Skeletal muscle cell (primary cell): ENCODE measurements at regions not wholly inside any gene's neighbourhood (a gene's known extent, or its start where the extent isn't known, plus 50 kb on each side); places are given as distances from the start of the nearest gene placed in this dataset.

ENCODE experiments used
- DNase-seq: peaks from one replicate; pipeline ENCODE4 v3.0.0-alpha.2; 2010; ENCODE audit warnings: low read depth
- H3K4me3 ChIP-seq: 2 replicates; pipeline ENCODE4 v1.5.1; 2011; ENCODE audit warnings: low read depth, mild to moderate bottlenecking, control low read depth, low read length, moderate library complexity

- no peak overlapping the region for H3K4me3 ChIP-seq
- no peak for DNase-seq
Measured at GRCh38 chr14:51491036-51491545, 160.6 kb upstream of the FRMD6 start.

GRCh38 chr14:51491776-51492175, 159.9 kb upstream of the FRMD6 start:
- DNase-seq, result no peak

GRCh38 chr14:51495319-51495718, 156.4 kb upstream of the FRMD6 start:
- no peak for DNase-seq
- no peak overlapping the region for H3K4me3 ChIP-seq

More at GRCh38 chr14:51491776-51492175, 159.9 kb upstream of the FRMD6 start:
- H3K4me3 ChIP-seq, result no peak overlapping the region

- H3K4me3 ChIP-seq, result no peak overlapping the region
- no peak for DNase-seq
Measured at GRCh38 chr14:51498411-51499227, 153.1 kb upstream of the FRMD6 start.

GRCh38 chr14:51500776-51501175, 150.9 kb upstream of the FRMD6 start:
- DNase-seq, result no peak
- H3K4me3 ChIP-seq, result no peak overlapping the region

- DNase-seq, result no peak
- no peak overlapping the region for H3K4me3 ChIP-seq
Measured at GRCh38 chr14:51501746-51502145, 150.0 kb upstream of the FRMD6 start.

- DNase-seq, result no peak
- no peak overlapping the region for H3K4me3 ChIP-seq
Measured at GRCh38 chr14:51504669-51505068, 147.0 kb upstream of the FRMD6 start.

GRCh38 chr14:51507511-51507905, 144.2 kb upstream of the FRMD6 start:
- DNase-seq, result no peak

GRCh38 chr14:51507906-51508511, 143.7 kb upstream of the FRMD6 start:
- no peak overlapping the region for H3K4me3 ChIP-seq
- peak; percentile 80 for DNase-seq

More at GRCh38 chr14:51507511-51507905, 144.2 kb upstream of the FRMD6 start:
- no peak overlapping the region for H3K4me3 ChIP-seq

GRCh38 chr14:51511265-51511664, 140.4 kb upstream of the FRMD6 start:
- DNase-seq, result no peak
- no peak overlapping the region for H3K4me3 ChIP-seq

GRCh38 chr14:51512316-51512715, 139.4 kb upstream of the FRMD6 start:
- H3K4me3 ChIP-seq, result no peak overlapping the region
- DNase-seq, result no peak

GRCh38 chr14:51513281-51513680, 138.4 kb upstream of the FRMD6 start:
- no peak overlapping the region for H3K4me3 ChIP-seq
- no peak for DNase-seq

- no peak overlapping the region for H3K4me3 ChIP-seq
- DNase-seq, result no peak
Measured at GRCh38 chr14:51513933-51514332, 137.8 kb upstream of the FRMD6 start.

- DNase-seq, result no peak
- H3K4me3 ChIP-seq, result no peak overlapping the region
Measured at GRCh38 chr14:51515611-51516010, 136.1 kb upstream of the FRMD6 start.

- H3K4me3 ChIP-seq, result no peak overlapping the region
- no peak for DNase-seq
Measured at GRCh38 chr14:51516706-51517395, 134.9 kb upstream of the FRMD6 start.

- H3K4me3 ChIP-seq, result no peak overlapping the region
- no peak for DNase-seq
Measured at GRCh38 chr14:51518280-51518679, 133.4 kb upstream of the FRMD6 start.

GRCh38 chr14:51518711-51519110, 133.0 kb upstream of the FRMD6 start:
- no peak overlapping the region for H3K4me3 ChIP-seq
- DNase-seq, result no peak

- no peak for DNase-seq
- H3K4me3 ChIP-seq, result no peak overlapping the region
Measured at GRCh38 chr14:51520087-51520486, 131.6 kb upstream of the FRMD6 start.

GRCh38 chr14:51521764-51522163, 129.9 kb upstream of the FRMD6 start:
- DNase-seq, result peak; percentile 60
- no peak overlapping the region for H3K4me3 ChIP-seq

GRCh38 chr14:51523243-51523642, 128.5 kb upstream of the FRMD6 start:
- DNase-seq, result no peak
- H3K4me3 ChIP-seq, result no peak overlapping the region
